ENCODE measurements at regions not wholly inside any gene's neighbourhood (a gene's known extent, or its start where the extent isn't known, plus 50 kb on each side); places are given as distances from the start of the nearest gene placed in this dataset.
"Not testable (repeated sequence)": the region's sequence is repeated elsewhere in the genome, so short reads cannot be mapped to it uniquely, and the experiment has no call there.

GRCh38 chr7:29701540-29701939 is 104.8 kb upstream of the WIPF3 start:
- DNase-seq (ENCODE audit: low spot score) = not testable (repeated sequence)

DNA sequence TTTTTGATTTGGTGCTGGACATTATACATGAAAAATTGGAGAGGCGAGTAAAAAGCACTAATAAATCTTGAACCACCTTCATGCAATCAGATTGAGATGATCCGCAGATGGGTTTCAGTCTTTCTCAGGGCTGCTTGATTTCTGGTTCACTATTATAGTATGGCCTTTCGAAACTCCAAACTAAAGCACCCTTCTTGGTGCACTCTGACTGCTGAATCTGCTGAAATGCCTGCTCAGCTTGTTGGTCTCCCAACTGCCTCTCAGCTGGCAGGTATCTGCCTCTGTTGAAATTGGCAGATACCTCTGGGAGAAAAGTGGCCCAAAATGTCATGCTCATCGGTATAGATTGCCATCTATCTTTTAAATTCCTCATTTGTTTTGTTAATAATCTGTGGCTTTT is 102.5 kb upstream of the WIPF3 start:
- DNase-seq (ENCODE audit: low spot score) = not testable (repeated sequence)

DNA sequence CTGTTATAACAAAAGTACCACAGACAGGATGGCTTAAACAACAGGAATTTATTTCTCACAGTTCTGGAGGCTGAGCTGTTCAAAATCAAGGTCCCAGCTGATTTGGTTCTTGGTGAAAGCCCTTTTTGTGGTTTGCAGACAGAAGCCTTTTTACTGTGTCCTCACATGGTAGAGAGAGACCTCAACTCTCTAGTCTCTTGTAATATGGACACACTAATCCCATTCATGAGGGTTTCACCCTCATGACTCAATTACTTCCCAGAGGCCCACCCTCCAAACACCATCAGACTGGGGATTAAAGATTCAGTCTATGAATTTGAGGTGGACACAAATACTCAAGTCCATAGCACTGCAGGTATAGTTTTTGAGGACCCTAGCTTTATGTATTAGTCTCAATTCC is 97.3 kb upstream of the WIPF3 start:
- DNase-seq (ENCODE audit: low spot score) = not testable (repeated sequence)

DNA sequence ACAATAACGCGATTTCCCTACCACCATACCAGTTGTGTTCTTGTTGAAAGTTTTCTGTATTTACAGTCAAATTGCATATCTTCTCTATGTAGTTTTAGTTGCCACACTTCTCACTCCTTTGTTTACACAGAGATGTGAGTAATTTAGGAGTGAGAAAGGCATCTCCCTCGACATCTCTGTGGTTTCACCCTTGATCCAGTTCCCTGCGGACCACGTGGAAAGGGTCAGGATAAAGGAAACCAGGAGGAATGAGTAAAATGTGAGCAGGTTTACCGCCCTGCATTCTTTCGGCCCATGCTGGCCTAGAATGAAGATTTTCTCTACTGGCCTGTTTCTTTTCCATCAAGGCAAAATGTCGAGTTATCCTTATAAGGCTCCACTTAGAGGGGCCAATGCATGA is 83.2 kb upstream of the WIPF3 start:
- DNase-seq (ENCODE audit: low spot score) = not testable (repeated sequence)

DNA sequence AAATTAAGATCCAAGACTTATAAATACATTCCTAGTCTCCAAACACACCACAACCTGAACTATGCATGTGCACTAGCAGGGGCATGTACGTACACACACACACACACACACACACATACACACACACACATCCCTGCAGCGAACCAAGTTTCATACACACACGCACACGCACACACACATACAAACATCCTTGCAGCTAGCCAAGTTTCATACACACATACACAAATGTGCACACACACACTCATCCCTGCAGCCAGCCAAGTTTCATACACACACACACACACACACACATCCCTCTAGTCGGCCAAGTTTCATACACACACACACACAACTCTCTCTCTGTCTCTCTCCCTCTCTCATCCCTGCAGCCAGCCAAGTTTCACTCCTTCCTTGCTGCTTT is 82.7 kb upstream of the WIPF3 start:
- DNase-seq (ENCODE audit: low spot score) = no peak

DNA sequence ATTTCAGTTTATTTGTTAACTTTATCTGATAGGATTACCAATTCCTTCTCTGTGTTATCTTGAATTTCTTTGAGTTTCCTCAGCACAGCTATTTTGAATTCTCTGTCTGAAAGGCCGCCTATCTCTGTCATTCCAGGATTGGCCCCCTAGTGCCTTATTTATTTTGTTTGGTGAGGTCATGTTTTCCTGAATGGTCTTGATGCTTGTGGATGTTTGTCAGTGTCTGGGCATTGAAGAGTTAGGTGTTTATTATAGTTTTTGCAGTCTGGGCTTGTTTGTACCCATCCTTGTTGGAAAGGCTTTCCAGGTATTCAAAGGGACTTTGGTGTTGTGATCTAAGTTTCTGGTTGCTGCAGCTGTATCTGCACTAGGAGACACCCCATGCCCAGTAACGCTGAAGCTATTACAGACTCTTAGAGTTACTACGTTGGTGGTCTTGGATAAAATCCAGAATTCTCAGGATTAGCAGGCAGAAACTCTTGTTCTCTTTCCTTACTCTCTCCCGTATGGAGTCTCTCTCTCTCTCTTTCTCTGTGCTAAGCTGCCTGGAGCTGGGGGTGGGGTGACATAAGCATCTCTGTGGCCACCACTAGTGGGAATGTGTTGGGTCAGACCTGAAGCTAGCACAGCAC is 76.7 kb upstream of the WIPF3 start:
- not testable (repeated sequence) for DNase-seq (ENCODE audit: low spot score)

DNA sequence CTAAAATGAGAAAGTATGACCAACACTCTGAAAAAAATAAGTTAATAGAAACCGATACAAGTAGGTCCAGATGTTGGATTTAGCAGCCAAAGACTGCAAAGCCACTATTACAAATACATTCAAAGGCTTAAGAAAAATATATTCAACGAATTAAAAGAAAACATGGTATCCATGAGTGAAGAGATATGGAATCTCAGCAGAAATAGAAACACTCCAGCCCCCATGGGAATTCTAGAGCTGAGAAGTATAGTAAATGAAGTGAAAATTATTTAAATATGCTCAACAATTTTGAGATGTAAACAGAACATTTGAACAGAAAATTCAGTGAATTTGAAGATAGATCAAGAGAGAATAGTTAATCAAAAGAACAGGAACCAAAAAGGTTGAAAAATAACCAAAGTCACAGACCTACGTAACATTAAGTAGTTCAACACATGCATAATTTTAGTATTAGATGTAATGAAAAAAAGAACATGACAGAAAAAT is 72.0 kb upstream of the WIPF3 start:
- DNase-seq (ENCODE audit: low spot score) = no peak

GRCh38 chr7:29747645-29748245 is 58.6 kb upstream of the WIPF3 start:
- not testable (repeated sequence) for DNase-seq (ENCODE audit: low spot score)

GRCh38 chr7:29748286-29749099 is 57.8 kb upstream of the WIPF3 start:
- no peak for DNase-seq (ENCODE audit: low spot score)

GRCh38 chr7:29749701-29750321 is 56.5 kb upstream of the WIPF3 start:
- DNase-seq (ENCODE audit: low spot score) = no peak

DNA sequence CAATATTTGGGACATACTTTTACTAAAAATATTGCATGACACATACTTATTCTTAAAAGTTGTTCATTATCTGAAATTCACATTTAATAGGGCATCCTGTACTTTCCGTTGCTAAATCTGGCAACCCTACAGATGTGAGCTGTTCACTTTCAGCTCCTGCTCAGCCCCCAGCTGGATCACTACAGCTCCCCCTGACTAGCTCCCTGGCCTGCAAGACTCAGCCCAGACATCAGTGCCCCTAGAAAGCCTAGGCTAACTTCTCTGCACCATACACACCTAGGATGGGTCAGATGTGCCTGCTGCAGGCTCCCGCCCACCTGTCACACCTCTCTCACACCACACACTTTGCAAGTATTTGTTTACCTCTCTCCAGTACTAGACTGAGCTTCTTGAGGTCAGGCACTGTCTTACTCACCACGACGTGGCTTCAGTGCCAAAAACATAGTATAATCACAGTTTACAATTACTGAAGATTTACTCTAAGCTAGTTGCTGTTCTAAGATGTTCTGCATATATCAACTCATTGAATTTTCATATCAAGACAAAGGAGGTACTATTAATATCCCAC is 55.9 kb upstream of the WIPF3 start:
- DNase-seq (ENCODE audit: low spot score) = not testable (repeated sequence)

DNA sequence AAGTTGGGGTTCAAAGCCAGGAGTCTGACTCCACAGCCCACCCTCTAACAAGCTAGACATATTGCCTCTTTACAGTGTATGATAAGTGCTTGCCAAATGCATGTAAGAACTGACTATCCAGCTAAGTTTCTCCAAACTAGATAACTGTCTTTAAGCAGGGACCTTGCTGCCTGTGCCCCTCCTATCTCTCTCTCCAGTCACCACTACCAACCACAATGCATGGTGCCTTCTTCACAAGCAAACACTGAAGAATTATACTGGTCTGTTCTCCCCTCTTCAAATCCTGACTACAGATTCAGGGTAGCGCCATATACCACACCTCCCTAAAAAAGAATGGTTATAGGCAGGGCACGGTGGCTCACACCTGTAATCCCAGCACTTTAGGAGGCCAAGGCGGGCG is 55.3 kb upstream of the WIPF3 start:
- not testable (repeated sequence) for DNase-seq (ENCODE audit: low spot score)

DNA sequence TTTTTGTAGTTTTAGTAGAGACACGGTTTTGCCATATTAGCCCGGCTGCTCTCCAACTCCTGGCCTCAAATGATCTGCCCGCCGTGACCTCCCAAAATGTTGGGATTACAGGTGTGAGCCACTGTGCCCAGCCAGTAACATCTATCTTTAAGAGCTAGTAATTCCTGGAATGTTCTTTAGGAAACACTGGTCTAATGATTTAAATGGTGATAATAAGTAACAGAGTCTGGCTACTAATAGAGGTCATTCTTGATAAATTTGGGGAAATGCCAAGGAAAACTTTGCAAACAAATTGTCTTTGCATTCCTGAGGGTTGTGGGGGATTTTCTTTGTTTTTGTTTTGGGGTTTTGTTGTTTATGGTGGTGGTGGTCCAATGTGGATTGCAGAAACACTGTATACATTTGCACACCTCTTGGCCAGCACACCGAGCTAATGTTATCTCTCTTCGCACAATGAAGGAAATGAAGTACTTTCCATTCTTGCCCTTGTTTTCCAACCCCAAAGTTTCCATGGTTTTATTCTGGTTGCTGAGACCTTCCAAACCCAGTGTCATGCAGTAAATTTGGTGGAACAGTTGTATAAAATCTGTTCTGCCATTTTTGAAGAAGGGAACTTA is 51.3 kb upstream of the WIPF3 start:
- DNase-seq (ENCODE audit: low spot score) = no peak

All from D341Med (cell line).